ENCODE measurements at regions not wholly inside any gene's neighbourhood (a gene's known extent, or its start where the extent isn't known, plus 50 kb on each side); places are given as distances from the start of the nearest gene placed in this dataset.

DNA sequence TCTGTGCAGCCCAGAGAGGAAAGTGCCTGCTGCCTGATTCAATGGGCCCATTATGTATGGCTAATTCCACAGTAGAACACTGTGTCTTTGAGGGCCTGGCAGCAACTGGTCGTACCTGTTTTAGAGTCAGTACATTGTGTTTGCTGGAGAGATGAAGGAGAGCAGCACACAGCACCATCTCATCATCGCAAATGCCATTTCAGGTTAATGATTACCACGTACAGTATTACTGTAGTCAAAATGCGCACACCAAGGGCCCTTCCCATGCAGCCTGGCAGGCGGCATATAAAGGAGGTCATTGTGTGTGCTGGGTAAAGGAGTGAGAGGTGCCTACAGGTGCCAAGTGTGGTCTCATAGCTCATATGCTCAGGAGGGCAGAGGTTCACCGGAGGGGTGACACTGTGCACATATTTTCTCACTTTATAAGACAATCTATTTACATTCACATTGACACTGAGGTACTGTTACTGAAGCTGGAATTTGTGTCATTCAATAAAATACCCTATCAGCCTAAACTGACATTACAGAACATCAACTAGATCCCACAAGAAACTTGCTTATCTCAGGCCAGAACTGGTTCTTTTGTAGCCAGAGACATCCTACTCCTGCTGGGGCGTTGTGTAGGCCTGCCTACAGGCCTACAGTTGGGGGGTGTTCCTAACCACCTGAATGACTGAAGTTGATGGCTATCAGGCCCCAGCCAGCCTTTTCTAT, 90.4 kb downstream of the APIP start:
- Histone ChIP-seq H3K4me3 (ENCODE audit: low read depth in 2 of 2, low read length in 2 of 2) (no peak overlapping the region), H3K27ac (ENCODE audit: low read length) (no peak overlapping the region), H3K27me3 (ENCODE audit: control insufficient read depth, insufficient read depth, low read length) (no peaks in the 10 kb centered on the region), H3K9me3 (ENCODE audit: control insufficient read depth, insufficient read depth, low read depth, low read length) (no peaks in the 10 kb centered on the region), H3K36me3 (ENCODE audit: control insufficient read depth, insufficient read depth, low read length) (no peaks in the 10 kb centered on the region), H3K4me1 (ENCODE audit: control insufficient read depth, insufficient read depth, low read length) (no peaks in the 10 kb centered on the region)
- intact Hi-C loops (cut with micrococcal nuclease; ENCODE audit: unreplicated experiment) (no loop called here), in situ Hi-C loops (cut with HindIII; ENCODE audit: low pct_unique_long_range_greater_than_20kb, low sequenced_read_pairs) (no loop called here)
- BruUV-seq (replicated peaks), result no TSS peak
- ATAC-seq (no peak), DNase-seq (ENCODE audit: low read depth, low spot score) (no peak)
- POLR2A ChIA-PET, result no interaction called here
- TF ChIP-seq, protein P1, sequence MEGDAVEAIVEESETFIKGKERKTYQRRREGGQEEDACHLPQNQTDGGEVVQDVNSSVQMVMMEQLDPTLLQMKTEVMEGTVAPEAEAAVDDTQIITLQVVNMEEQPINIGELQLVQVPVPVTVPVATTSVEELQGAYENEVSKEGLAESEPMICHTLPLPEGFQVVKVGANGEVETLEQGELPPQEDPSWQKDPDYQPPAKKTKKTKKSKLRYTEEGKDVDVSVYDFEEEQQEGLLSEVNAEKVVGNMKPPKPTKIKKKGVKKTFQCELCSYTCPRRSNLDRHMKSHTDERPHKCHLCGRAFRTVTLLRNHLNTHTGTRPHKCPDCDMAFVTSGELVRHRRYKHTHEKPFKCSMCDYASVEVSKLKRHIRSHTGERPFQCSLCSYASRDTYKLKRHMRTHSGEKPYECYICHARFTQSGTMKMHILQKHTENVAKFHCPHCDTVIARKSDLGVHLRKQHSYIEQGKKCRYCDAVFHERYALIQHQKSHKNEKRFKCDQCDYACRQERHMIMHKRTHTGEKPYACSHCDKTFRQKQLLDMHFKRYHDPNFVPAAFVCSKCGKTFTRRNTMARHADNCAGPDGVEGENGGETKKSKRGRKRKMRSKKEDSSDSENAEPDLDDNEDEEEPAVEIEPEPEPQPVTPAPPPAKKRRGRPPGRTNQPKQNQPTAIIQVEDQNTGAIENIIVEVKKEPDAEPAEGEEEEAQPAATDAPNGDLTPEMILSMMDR (IDR thresholded peaks at IDR 0.05), result no peak
- TF ChIP-seq, protein P2, sequence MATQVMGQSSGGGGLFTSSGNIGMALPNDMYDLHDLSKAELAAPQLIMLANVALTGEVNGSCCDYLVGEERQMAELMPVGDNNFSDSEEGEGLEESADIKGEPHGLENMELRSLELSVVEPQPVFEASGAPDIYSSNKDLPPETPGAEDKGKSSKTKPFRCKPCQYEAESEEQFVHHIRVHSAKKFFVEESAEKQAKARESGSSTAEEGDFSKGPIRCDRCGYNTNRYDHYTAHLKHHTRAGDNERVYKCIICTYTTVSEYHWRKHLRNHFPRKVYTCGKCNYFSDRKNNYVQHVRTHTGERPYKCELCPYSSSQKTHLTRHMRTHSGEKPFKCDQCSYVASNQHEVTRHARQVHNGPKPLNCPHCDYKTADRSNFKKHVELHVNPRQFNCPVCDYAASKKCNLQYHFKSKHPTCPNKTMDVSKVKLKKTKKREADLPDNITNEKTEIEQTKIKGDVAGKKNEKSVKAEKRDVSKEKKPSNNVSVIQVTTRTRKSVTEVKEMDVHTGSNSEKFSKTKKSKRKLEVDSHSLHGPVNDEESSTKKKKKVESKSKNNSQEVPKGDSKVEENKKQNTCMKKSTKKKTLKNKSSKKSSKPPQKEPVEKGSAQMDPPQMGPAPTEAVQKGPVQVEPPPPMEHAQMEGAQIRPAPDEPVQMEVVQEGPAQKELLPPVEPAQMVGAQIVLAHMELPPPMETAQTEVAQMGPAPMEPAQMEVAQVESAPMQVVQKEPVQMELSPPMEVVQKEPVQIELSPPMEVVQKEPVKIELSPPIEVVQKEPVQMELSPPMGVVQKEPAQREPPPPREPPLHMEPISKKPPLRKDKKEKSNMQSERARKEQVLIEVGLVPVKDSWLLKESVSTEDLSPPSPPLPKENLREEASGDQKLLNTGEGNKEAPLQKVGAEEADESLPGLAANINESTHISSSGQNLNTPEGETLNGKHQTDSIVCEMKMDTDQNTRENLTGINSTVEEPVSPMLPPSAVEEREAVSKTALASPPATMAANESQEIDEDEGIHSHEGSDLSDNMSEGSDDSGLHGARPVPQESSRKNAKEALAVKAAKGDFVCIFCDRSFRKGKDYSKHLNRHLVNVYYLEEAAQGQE (IDR thresholded peaks at IDR 0.05; ENCODE audit: insufficient read depth in 1 of 2, low read depth in 2 of 2, low read length in 1 of 2), result no peak
- TF ChIP-seq POLR2AphosphoS5 (IDR thresholded peaks at IDR 0.05; ENCODE audit: low read depth, low read length) (no peak), SIN3A (IDR thresholded peaks at IDR 0.05; ENCODE audit: borderline replicate concordance, insufficient read depth, low read depth, low read length) (no peak), TCF7L2 (IDR thresholded peaks at IDR 0.05; ENCODE audit: low read depth, low read length) (no peak)
- CTCF ChIA-PET, result no interaction called here

DNA sequence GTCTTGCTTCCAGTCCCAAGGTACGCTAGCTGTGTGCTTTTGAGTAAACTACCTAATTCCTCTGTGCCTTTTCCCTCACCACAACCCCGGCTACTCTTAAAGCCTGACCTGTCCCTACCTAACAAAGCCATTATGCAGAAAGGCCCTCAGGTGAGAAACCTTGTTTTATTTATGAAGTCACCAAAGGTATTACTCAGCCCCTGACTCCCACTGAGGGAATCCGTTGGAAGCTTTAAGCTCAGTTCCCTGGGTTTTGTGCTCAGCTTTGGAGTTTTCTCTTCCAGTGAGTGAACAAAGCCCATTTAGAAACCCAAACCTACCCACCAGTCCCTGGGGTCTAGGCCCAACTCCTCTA, 90.9 kb downstream of the APIP start:
- no peaks in the 10 kb centered on the region for H3K9me3 ChIP-seq (ENCODE audit: control insufficient read depth, insufficient read depth, low read depth, low read length)
- no peak overlapping the region for H3K27ac ChIP-seq (ENCODE audit: low read length)
- in situ Hi-C loops (cut with HindIII; ENCODE audit: low pct_unique_long_range_greater_than_20kb, low sequenced_read_pairs), result no loop called here
- H3K4me3 ChIP-seq (ENCODE audit: low read depth in 2 of 2, low read length in 2 of 2), result no peak overlapping the region
- POLR2A ChIA-PET, result interaction anchor here (0.5 kb wide), 1 partner anchor 65 kb away, joined by 3 read pairs; no protein-coding TSS in a partner anchor
- H3K4me1 ChIP-seq (ENCODE audit: control insufficient read depth, insufficient read depth, low read length), result no peaks in the 10 kb centered on the region
- intact Hi-C loops (cut with micrococcal nuclease; ENCODE audit: unreplicated experiment), result no loop called here
- H3K36me3 ChIP-seq (ENCODE audit: control insufficient read depth, insufficient read depth, low read length), result no peaks in the 10 kb centered on the region
- no peak for ATAC-seq
- CTCF ChIA-PET, result no interaction called here
- H3K27me3 ChIP-seq (ENCODE audit: control insufficient read depth, insufficient read depth, low read length), result no peaks in the 10 kb centered on the region
- TF ChIP-seq TCF7L2 (IDR thresholded peaks at IDR 0.05; ENCODE audit: low read depth, low read length), result no peak
- TF ChIP-seq SIN3A (IDR thresholded peaks at IDR 0.05; ENCODE audit: borderline replicate concordance, insufficient read depth, low read depth, low read length), result no peak
- TF ChIP-seq, protein P1 (IDR thresholded peaks at IDR 0.05), result no peak
- TF ChIP-seq POLR2AphosphoS5 (IDR thresholded peaks at IDR 0.05; ENCODE audit: low read depth, low read length), result no peak
- TF ChIP-seq, protein P2 (IDR thresholded peaks at IDR 0.05; ENCODE audit: insufficient read depth in 1 of 2, low read depth in 2 of 2, low read length in 1 of 2), result no peak
- BruUV-seq (replicated peaks), result no TSS peak
- no peak for DNase-seq (ENCODE audit: low read depth, low spot score)

Measured in Panc1 (cell line).